GM19328 (cell line): ENCODE measurements at regions not wholly inside any gene's neighbourhood (a gene's known extent, or its start where the extent isn't known, plus 50 kb on each side); places are given as distances from the start of the nearest gene placed in this dataset.
"Not testable (repeated sequence)": the region's sequence is repeated elsewhere in the genome, so short reads cannot be mapped to it uniquely, and the experiment has no call there.

ENCODE experiments used
- ATAC-seq: cut with Tn5 transposase; IDR thresholded peaks from one replicate; pipeline ENCODE4 v1.9.1; 2021; ENCODE audit warnings: mild to moderate bottlenecking, moderate library complexity; ENCODE audit not compliant: unreplicated experiment

- no peak for ATAC-seq
Measured at GRCh38 chr6:20263059-20263458, 50.8 kb upstream of the MBOAT1 start.

DNA sequence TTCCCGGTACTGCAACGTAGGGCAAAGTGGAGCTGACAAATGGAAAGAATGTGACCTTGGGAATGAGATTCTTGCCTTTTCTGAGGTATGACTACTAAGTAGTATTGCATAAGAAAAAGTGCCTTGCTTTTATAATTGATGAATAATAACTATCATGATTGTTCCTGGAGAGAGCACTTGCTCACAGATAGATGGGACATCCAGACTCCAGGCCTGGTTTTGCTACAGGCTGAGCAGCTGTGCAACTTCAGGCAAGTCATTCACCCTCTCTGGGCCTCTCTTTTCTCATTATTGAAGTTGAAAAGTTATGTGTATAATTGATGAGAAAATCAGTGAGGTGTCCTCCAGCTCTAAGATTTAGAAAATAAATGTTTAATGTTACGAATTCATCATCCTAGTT is 53.6 kb upstream of the MBOAT1 start:
- no peak for ATAC-seq

DNA sequence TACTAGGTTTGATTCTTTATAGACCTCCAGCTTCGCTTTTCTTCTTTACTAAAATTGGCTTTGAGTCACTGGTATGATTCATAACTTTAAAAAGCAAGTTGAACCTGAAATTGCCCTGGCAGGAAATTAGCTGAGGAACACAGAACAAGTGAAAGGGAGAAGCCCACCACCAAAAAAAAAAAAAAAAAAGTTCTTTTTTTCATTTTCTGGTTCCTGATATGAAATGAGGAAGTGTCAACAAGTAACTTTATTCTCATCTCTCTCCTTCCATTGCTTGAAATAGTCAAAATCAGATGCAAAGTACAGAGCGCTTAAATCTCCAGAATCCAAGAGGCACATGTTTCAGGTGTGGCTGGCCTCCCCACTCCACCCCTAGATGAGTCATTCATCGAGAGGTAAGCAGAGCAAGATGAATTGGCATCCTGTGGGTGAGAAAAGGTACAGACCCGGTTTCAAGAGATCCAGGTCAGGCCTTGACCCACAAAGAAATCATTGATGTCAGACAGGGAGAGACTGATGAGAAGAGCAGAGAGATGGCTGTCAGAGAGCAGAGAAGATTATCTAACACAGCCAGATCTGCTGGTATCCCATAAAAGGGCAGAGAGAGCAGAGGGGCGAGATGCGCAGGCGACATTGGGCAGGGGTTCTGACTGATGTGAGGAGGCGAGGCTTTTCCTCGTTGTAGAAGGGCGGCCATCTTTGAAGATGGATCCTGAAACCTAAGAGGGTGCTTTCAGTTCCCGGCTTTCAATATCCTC is 54.8 kb upstream of the MBOAT1 start:
- ATAC-seq = no peak

DNA sequence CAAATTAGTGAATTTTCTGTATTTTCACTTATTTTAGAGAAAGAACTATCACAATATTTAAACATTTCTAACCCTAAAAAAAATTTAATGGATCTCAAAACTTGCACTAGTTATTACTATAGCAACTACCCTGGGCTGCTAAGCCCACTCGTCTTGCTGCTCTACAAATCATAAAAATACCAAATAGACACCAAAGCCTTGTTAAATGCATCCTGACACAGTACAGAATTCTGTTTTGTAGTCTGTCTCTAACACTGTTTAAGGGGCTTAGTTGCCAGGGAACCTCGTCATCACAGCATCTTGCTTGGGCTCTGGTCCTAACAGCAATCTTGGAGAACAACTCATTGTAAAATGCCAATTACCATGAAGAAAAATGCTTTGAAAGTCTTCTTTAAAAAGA is 56.9 kb upstream of the MBOAT1 start:
- ATAC-seq = no peak

DNA sequence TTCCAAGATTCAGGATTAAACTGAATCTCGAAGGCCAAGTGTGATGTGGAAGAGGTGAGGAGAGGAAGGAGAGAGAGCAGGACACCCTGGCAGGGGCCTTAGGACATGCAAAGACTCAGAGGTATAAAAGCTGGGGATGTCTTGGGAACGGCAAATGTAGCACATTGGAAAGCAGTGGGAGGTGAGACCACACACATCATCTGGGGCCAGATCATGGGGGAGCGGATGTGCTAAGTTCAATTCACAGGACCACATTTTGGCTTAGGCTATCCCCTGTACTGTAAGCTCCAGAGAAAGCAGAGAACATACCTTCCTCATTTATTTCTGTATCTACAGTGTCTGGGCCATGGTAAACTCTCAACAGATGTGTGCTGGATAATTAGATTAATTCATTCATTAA is 59.5 kb upstream of the MBOAT1 start:
- no peak for ATAC-seq

DNA sequence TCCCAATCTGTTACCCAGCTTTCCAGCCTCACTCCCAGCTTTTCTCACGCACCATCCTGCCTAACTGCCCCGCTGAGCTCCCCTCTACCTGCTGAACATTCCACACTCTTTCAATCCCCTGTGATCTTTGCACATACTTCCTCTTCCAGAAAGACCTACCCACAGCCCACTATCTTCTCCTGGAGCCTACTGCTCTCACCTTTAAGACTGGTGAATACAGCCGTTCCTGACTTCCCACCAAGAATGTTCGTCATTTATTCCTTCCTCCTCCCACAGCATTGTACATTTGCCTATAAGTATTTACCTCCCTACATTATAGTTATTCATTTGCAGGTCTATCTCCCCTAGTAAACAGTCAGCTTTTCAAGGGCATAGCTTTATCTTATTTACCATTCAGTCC is 61.9 kb upstream of the MBOAT1 start:
- ATAC-seq = no peak

DNA sequence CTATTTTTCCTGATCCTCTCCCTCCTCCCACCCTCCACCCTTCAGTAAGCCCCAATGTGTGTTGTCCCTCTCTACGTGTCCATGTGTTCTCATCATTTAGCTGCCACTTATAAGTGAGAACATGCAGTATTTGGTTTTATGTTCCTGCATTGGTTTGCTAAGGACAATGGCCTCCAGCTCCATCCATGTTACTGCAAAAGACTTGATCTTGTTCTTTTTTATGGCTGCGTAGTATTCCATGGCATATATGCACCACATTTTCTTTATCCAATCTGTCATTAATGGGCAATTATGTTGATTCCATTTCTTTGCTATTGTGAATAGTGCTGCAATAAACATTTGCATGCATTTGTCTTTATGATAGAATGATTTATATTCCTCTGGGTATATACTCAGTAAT is 63.6 kb upstream of the MBOAT1 start:
- not testable (repeated sequence) for ATAC-seq

DNA sequence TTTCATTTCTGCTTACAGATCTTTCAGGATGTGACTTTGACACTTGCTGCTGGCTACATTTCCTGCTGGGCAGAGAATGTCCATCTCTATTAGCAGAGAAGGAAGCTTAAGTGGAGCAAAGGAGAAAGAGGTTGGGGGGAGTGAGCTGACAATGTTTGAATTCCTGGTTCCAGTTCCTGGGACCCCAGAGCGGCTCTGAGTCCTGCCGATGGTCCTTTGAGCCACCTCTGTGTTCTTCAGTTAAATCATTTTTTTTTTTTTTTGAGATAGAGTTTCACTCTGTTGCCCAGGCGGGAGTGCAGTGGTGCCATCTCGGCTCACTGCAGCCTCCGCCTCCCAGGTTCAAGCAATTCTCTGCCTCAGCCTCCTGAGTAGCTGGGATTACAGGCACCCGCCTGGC is 65.5 kb upstream of the MBOAT1 start:
- not testable (repeated sequence) for ATAC-seq

DNA sequence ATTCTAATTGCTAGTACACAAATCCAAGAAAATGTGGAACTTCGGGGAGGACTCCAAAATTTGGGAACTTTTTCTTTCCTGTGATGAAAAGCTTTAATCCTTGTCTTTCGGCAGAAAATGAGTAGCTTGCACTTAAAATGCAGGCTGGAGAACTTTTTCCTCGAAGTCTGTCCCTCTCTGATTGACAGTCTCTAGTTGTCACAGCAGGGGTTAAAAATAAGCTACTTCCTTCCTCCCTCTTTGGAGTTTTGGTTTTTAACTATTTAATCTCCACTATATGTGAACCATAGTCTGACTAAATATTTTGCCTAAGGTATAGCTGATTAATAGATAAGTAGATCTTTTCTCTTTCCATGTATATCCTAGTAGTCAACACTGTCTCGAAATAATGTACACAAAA is 66.8 kb upstream of the MBOAT1 start:
- ATAC-seq = no peak

DNA sequence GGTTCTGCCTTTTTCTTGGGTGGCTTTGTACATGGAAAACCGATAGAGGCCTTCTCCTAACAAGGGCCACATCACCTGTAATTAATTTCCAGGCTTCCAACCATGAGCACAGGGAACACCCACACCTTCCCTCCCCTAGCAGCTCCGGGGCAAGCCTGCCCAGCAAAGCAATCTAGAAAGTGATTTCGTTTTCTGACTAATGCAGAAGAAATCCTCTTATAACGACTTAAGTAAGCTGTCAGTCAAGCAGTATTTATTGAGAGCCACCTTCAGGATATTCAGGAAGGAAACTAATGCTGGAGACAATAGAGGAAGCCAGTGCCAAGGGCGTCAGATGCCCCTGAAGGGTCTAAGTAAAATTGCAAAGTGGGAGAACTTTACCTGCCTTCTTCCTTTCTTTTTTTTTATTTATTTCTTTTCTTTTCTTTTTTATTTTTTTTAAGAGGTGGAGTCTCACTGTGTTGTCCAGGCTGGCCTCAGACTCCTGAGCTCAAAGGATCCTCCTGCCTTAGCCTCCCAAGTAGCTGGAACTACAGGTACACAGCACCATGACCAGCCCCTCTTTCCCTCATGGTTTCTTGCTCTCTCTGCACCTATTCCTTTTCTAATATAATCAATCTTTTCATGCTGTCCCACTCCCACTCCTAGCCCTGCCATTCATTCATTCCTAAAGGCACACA is 67.5 kb upstream of the MBOAT1 start:
- ATAC-seq = no peak

- ATAC-seq = no peak
Measured at GRCh38 chr6:20280288-20280621, 68.0 kb upstream of the MBOAT1 start.

DNA sequence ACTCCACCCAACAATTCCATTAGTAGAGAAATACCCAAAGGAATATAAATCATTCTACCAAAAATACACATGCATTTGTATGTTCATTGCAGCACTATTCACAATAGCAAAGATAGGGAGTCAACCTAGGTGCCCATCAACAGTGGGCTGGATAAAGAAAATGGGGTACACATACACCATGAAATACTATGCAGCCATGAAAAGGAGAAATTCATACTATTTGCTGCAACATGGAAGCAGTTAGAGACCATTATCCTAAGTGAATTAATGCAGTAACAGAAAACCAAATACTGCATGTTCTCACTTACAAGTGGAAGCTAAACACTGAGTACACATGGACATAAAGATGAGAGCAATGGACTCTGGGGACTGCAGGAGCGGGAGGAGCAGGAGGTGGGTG is 72.4 kb upstream of the MBOAT1 start:
- ATAC-seq = no peak

DNA sequence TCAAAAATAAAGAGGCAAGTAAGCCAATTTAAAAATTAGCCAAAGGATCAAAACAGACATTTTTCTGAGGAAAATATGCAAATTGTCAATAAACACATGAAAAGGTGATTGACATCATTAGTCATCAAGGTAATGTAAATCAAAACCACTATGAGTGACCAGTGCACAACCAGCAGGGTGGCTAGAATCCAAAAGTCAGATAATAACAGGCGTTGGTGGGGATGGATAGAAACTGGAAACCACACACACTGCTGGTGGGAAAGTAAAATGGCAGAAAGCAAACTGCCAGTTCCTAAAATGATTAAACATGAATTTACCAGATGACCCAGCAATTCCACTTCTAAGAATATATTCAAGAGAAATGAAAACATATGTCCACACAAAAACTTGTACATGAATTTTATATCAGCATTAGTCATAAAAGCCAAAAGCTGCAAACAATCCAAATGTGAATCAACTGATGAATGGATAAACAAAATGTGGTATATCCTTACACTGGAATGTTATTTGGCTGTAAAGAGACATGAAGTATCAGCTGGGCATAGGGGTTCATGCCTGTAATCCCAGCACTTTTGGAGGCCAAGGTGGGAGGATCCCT is 74.8 kb upstream of the MBOAT1 start:
- ATAC-seq = no peak

GRCh38 chr6:20291764-20292580 is 79.7 kb upstream of the MBOAT1 start:
- peak; percentile 93 for ATAC-seq

- no peak for ATAC-seq
Measured at GRCh38 chr6:20292905-20293304, 80.6 kb upstream of the MBOAT1 start.

- no peak for ATAC-seq
Measured at GRCh38 chr6:20301256-20301655, 89.0 kb upstream of the MBOAT1 start.

GRCh38 chr6:20302168-20302567 is 89.9 kb upstream of the MBOAT1 start:
- no peak for ATAC-seq

DNA sequence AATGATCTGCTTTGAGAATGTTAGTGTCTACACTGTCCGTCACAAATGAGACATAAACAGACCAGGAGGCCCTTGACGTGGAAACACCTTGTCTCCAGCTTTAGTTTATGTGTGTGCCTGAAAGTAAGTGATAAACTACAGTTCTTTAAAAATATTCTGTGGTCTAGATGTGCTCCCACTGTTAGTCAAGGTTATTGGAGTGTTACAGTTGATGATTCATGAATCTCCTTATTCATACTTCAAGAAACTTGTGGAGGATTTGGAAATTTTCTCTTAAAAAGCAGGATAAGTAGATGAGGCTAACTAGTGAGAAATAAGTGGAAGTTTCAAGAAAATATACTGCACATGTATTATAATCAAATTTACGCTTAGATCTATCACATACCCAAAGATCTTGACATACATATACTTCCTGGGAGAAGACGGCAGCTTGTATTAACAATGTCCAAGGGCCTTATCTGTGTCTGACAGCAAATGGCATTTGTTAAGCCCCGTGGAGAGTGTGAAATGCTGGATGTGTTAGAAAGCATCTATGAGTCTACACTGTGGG is 90.5 kb upstream of the MBOAT1 start:
- ATAC-seq = no peak

DNA sequence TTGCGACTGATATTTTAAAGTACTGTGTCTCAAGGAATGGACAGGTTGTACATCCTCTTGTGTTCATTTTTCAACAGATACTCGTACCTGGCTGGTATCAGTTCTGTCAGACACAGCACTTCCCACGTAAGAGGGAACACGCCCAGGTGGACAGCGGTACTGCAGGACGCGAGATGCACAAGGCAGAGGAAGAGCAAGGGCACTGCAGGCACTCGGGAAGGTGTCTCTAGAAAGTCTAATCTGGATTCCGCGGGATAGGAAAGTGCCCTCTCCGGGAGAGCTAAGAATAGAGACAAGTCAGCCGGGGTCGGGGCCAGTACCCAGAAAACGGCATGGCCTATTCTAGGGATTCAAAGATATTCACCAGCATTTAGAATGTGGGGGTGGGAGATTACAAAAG is 94.2 kb upstream of the MBOAT1 start:
- ATAC-seq = no peak

DNA sequence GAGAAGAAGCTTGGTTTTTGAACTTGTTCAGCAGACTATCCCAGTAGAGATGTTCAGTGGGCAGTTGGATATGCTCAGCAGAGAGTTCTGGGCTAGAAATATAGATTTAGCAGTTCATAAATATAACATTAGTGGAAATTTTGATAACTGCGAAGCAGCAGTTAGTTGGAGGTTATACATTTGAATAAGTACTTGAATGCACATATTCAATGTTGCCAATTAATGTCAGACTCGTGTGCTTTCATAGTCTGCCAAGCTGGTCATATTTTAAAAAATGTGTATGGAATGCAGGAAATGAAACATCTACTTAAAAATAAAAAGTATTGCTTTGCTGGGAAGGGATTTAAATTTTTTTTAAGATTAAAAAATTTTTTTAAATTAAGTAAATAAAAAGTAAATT is 92.5 kb upstream of the E2F3 start:
- ATAC-seq = no peak

DNA sequence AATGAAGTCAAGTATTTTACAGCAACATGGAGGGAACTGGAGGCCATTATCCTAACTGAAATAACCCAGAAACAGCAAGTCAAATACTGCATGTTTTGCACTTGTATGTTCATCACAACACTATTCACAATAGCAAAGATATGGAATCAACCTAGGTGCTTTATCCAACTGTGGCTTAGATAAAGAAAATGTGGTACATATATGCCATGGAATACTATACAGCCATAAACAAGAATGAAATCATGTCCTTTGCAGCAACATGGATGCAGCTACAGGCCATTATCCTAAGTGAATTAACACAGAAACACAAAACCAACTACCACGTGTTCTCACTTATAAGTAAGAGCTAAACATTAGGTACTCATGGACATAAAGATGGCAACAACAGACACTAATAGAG is 91.5 kb upstream of the E2F3 start:
- ATAC-seq = no peak
